ENCODE measurements at regions not wholly inside any gene's neighbourhood (a gene's known extent, or its start where the extent isn't known, plus 50 kb on each side); places are given as distances from the start of the nearest gene placed in this dataset.

GRCh38 chr20:11173916-11174315 lies 500.1 kb upstream of the JAG1 start:
- Histone ChIP-seq H3K9me1 (ENCODE audit: insufficient read depth, low read length) (no peaks in the 10 kb centered on the region), H3K27me3 (ENCODE audit: control insufficient read depth, insufficient read depth, low read length) (no peaks in the 10 kb centered on the region), H2AK5ac (ENCODE audit: low read depth, low read length) (no peak overlapping the region), H3K4me1 (ENCODE audit: control insufficient read depth, insufficient read depth, low read length) (peaks cover 5% of the 10 kb centered on the region; the same call in 1 of the 2 replicates), H3K79me1 (ENCODE audit: low read depth in 1 of 2, low read length in 2 of 2) (no peaks in the 10 kb centered on the region), H3K27ac (ENCODE audit: insufficient read depth, low read length) (no peak overlapping the region), H2BK120ac (ENCODE audit: low read depth, low read length) (no peak overlapping the region), H3K9me3 (ENCODE audit: control insufficient read depth, insufficient read depth, low read length) (no peaks in the 10 kb centered on the region), H4K20me1 (ENCODE audit: insufficient read depth, low read length) (no peaks in the 10 kb centered on the region), H4K8ac (ENCODE audit: low read depth in 2 of 2, low read length in 2 of 2) (no peak overlapping the region), H3K4ac (ENCODE audit: low read depth, low read length) (no peak overlapping the region), H3K56ac (ENCODE audit: extremely low read depth, insufficient read depth, low read length) (no peak overlapping the region), H2AK9ac (replicated peaks; ENCODE audit: low read depth, low read length, poor library complexity) (no peak overlapping the region), H2BK15ac (ENCODE audit: low read depth, low read length) (no peak overlapping the region), H4K91ac (ENCODE audit: insufficient read depth, low read depth, low read length) (no peak overlapping the region), H3K9ac (ENCODE audit: low read depth, low read length) (no peak overlapping the region), H2AFZ (replicated peaks; ENCODE audit: low read length, poor library complexity) (no peak overlapping the region), H3K36me3 (ENCODE audit: control insufficient read depth, insufficient read depth, low read length) (no peaks in the 10 kb centered on the region), H2BK5ac (ENCODE audit: low read depth, low read length, poor library complexity, severe bottlenecking) (no peak overlapping the region), H3K23ac (ENCODE audit: low read depth, low read length) (no peak overlapping the region), H3K4me2 (ENCODE audit: low read depth, low read length) (no peak overlapping the region), H3K18ac (ENCODE audit: low read depth, low read length) (no peak overlapping the region), H2BK20ac (ENCODE audit: low read depth, low read length) (no peak overlapping the region), H3K4me3 (ENCODE audit: insufficient read depth, low read depth, low read length) (no peak overlapping the region), H3K14ac (replicated peaks; ENCODE audit: low read depth, low read length) (no peak overlapping the region; the same call in 1 of the 2 replicates), H4K5ac (ENCODE audit: low read depth, low read length) (no peak overlapping the region)
- BruUV-seq (replicated peaks) = no TSS peak
- ChIA-PET POLR2A (ENCODE audit: unreplicated experiment) (no interaction called here), CTCF (no interaction called here)
- 92% methylated on average over 2 of the region's 4 CpGs; no CpG with 5 or more reads in 1 of the 2 experiments for WGBS, 2 experiments (ENCODE audit: extremely low coverage in 2 of 2, insufficient read length in 1 of 2)
- intact Hi-C loops (cut with micrococcal nuclease) (no loop called here), in situ Hi-C loops (cut with MboI; ENCODE audit: low sequenced_read_pairs) (no loop called here), dilution Hi-C loops (cut with HindIII; ENCODE audit: low sequenced_read_pairs, unreplicated experiment) (no loop called here)
- DNase-seq (no peak), ATAC-seq (ENCODE audit: low read depth) (no peak)
- TF ChIP-seq FOS (IDR thresholded peaks at IDR 0.05; ENCODE audit: low read depth, low read length) = no peak
- TF ChIP-seq CHD1 (IDR thresholded peaks at IDR 0.05; ENCODE audit: low read depth, low read length) = no peak
- TF ChIP-seq CEBPB (IDR thresholded peaks at IDR 0.05; ENCODE audit: low read depth, low read length) = no peak
- no peak for TF ChIP-seq MAZ (IDR thresholded peaks at IDR 0.05; ENCODE audit: borderline replicate concordance, low read depth, low read length)
- TF ChIP-seq POLR2A (IDR thresholded peaks at IDR 0.05; ENCODE audit: low read depth, low read length) = no peak
- no peak for TF ChIP-seq USF2 (IDR thresholded peaks at IDR 0.05; ENCODE audit: low read depth, low read length)
- no peak for TF ChIP-seq CTCF (conservative IDR thresholded peaks at IDR 0.05; ENCODE audit: low read depth, low read length)
